Right lobe of liver (tissue), 6 donors: ENCODE measurements at regions not wholly inside any gene's neighbourhood (a gene's known extent, or its start where the extent isn't known, plus 50 kb on each side); places are given as distances from the start of the nearest gene placed in this dataset.
A peak's percentile ranks its signal among the peaks of the same experiment; 100 is the strongest.

ENCODE experiments used
- ATAC-seq, 4 donors: fragments of 200-7000 bp; cut with Tn5 transposase; one replicate each; pipeline ENCODE4 v1.9.1; 2020; ENCODE audit warnings: mild to moderate bottlenecking in 4 of 4, moderate library complexity in 4 of 4
- DNase-seq, 3 donors: peaks; one replicate each; pipeline ENCODE4 v3.0.0-alpha.2; 2020
- H3K27ac ChIP-seq, 3 donors: fragments of 200-600 bp; one replicate each; pipeline ENCODE4 v1.8.0; 2022
- H3K27me3 ChIP-seq, 2 donors: fragments of 200-600 bp; one replicate each; pipeline ENCODE4 v1.8.0; 2022
- H3K36me3 ChIP-seq, 4 donors: fragments of 200-600 bp; sonication (generic) in 1 of 4; one replicate each; pipeline versions ENCODE4 v1.5.1 to v1.8.0; 2017 to 2022; ENCODE audit warnings: control low read depth in 1 of 4
- H3K4me1 ChIP-seq, 4 donors: fragments of 200-600 bp; sonication (generic) in 1 of 4; one replicate each; pipeline versions ENCODE4 v1.5.1 to v1.8.0; 2017 to 2022; ENCODE audit warnings: control low read depth in 1 of 4
- H3K4me3 ChIP-seq, 3 donors: fragments of 200-600 bp; one replicate each; pipeline ENCODE4 v1.8.0; 2022
- H3K9me3 ChIP-seq, 4 donors: fragments of 200-600 bp; sonication (generic) in 1 of 4; one replicate each; pipeline versions ENCODE4 v1.5.1 to v1.8.0; 2017 to 2022; ENCODE audit warnings: control low read depth in 1 of 4
- CTCF ChIP-seq, 4 donors: fragments of 200-600 bp in 3 of 4; fragments of 450-650 bp in 1 of 4; IDR thresholded peaks; one replicate each; pipeline versions ENCODE4 v1.5.1 to v1.8.0; 2016 to 2022; ENCODE audit warnings: antibody characterized with exemption in 4 of 4, mild to moderate bottlenecking in 2 of 4
- POLR2A ChIP-seq: fragments of 450-650 bp; IDR thresholded peaks from one replicate; pipeline ENCODE4 v1.6.1; 2017; ENCODE audit warnings: antibody characterized with exemption, mild to moderate bottlenecking
- WGBS: methylation state at CpG from one replicate; pipeline ENCODE4 v1.1.6; 2018; ENCODE audit warnings: low coverage, low lambda C conversion rate; ENCODE audit not compliant: insufficient coverage; ENCODE audit errors: missing lambda C conversion rate; 5-methylcytosine and 5-hydroxymethylcytosine counted together
- intact Hi-C, 2 donors: fragments of 100-400 bp; cut with DNase I; formaldehyde crosslinking; loops; one replicate each; pipeline versions ENCODE4 v1.11.2 to v1.14.1; 2022
- donor health status: DM: no; HTN: yes; CAD: no.
- donor health status: DM: no; HTN: no; CAD: no.
- donor health status: DM: no; HTN: no; CAD: no.
- donor health status: DM: no; HTN: yes; CAD: no.
- donor health status: DM: no; HTN: yes; CAD: no.

DNA sequence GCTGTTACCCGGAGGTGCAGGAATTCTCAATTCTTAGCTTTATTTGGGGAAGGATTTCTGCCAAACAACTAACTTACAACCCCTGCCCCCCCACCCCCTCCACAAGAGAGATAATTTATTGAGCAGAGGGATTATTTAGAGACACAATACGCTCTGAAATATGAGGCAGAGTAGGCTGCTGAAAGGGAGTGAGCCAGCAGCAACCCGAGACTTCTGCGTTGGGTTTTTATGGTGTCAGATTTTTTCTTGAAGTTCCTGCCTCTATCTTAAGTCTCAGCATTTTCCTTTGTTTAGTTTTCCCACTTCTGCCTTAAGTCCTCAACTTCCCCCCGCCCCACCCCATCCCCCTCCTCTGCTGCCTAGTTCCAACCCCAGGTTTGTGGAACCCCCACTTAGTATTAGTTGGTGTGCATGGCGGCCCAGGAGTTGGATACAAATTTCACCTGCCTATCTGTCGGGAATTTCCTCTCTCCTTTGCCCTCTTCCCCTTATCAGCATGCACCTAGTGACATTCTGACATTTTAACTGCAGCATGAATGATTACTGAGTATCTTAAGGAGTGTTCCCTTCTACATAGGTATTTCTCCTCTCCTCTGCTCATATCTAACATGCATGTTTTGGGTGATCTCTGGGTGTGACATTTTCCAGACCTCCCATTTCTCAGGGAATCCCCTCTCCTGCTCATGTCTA, 1635.9 kb upstream of the LRRTM1 start:
- Histone ChIP-seq H3K4me1 (no peaks in the 10 kb centered on the region), H3K36me3 (no peaks in the 10 kb centered on the region), H3K4me3 (no peak overlapping the region), H3K27ac (no peak overlapping the region), H3K9me3 (no peaks in the 10 kb centered on the region), H3K27me3 (no peaks in the 10 kb centered on the region)
- no peak for ATAC-seq
- WGBS = 44% methylated on average over 7 of the region's 7 CpGs
- intact Hi-C loops = no loop called here
- no peak for TF ChIP-seq POLR2A
- no peak for TF ChIP-seq CTCF (IDR thresholded peaks at IDR 0.05)
- DNase-seq = no peak

DNA sequence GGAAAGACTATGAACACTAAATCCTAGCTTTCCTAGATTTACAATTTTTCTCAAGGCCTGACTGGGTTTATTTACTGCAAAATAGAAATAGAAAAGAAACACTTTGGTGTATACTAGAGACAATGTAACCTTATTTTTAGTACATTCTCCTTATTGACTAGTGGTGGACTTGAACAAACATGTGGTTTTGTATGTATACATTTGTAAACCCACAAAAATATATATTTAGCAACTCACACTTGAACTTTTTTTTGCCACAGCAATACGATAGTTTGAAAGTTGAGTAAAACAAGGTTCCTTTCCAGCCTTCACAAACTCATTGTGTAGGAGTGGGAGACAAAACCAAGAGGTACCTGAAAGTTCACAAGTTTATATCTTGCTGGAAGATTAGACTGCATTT, 1633.4 kb upstream of the LRRTM1 start:
- intact Hi-C loops = no loop called here
- no peak for ATAC-seq
- H3K4me1 ChIP-seq = no peaks in the 10 kb centered on the region
- no peak overlapping the region for H3K4me3 ChIP-seq
- H3K27me3 ChIP-seq = no peaks in the 10 kb centered on the region
- H3K36me3 ChIP-seq = no peaks in the 10 kb centered on the region
- no peak for TF ChIP-seq CTCF (IDR thresholded peaks at IDR 0.05)
- no peak for TF ChIP-seq POLR2A
- 35% methylated on average over 1 of the region's 1 CpG for WGBS
- H3K9me3 ChIP-seq = no peaks in the 10 kb centered on the region
- DNase-seq = no peak
- no peak overlapping the region for H3K27ac ChIP-seq

DNA sequence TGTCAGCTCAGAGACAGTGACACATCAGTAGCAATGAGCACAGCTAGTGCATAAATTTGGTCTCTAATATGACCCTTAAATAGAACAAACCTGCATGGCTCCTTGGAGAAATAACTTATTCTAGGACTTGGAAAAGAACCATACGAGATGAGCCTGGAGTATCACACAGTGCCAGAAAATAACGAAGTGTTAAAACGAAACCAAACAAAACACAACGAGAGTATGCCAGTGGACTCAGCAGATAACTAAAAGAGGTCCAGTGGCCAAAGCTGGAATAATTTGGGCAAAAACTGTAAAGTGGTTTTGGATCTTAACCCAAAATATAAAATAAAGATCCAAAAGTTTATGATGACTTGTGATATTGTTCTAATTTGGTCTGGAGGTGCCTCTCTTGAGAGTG, 1599.0 kb upstream of the LRRTM1 start:
- no peak for DNase-seq
- ATAC-seq = no peak
- no peaks in the 10 kb centered on the region for H3K4me1 ChIP-seq
- intact Hi-C loops = no loop called here
- H3K9me3 ChIP-seq = no peaks in the 10 kb centered on the region
- H3K36me3 ChIP-seq = no peaks in the 10 kb centered on the region
- H3K27me3 ChIP-seq = no peaks in the 10 kb centered on the region
- no peak overlapping the region for H3K4me3 ChIP-seq
- WGBS = 60% methylated on average over 4 of the region's 4 CpGs
- no peak for TF ChIP-seq POLR2A
- TF ChIP-seq CTCF (IDR thresholded peaks at IDR 0.05) = no peak
- no peak overlapping the region for H3K27ac ChIP-seq

GRCh38 chr2:81901017-81901416, 1596.5 kb upstream of the LRRTM1 start:
- DNase-seq = no peak
- Histone ChIP-seq H3K4me1 (no peaks in the 10 kb centered on the region), H3K36me3 (no peaks in the 10 kb centered on the region), H3K27me3 (no peaks in the 10 kb centered on the region), H3K27ac (no peak overlapping the region), H3K4me3 (no peak overlapping the region), H3K9me3 (no peaks in the 10 kb centered on the region)
- no peak for TF ChIP-seq POLR2A
- TF ChIP-seq CTCF (IDR thresholded peaks at IDR 0.05) = peak in 2 of 4 donors; percentile 6 to 10
- 33% methylated on average over 3 of the region's 3 CpGs for WGBS
- intact Hi-C loops = no loop called here
- no peak for ATAC-seq
